LHCN-M2 (cell line): ENCODE measurements at regions not wholly inside any gene's neighbourhood (a gene's known extent, or its start where the extent isn't known, plus 50 kb on each side); places are given as distances from the start of the nearest gene placed in this dataset.

ENCODE experiments used
- DNase-seq: peaks from one replicate; pipeline ENCODE4 v3.0.0-alpha.2; 2012; ENCODE audit warnings: low read depth

DNA sequence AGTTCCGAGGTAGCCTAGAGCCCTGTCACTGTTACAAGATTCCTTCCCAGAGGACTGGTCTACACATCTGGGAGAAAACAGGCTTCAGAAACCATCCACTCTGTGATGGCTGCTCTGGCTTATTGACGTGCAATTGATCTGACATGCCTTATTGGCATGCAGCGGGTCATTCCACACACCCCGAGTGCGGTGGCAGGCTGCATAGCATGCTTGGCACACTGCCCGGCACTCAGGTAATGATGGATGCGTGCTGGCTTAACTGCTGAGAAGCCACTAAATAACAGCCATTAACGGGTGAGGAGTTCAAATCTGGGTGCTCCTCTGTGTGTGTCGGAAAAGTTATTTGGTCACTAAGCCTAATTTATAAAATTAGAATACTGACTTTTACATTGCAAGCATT is 67.9 kb upstream of the CDH4 start:
- no peak for DNase-seq

DNA sequence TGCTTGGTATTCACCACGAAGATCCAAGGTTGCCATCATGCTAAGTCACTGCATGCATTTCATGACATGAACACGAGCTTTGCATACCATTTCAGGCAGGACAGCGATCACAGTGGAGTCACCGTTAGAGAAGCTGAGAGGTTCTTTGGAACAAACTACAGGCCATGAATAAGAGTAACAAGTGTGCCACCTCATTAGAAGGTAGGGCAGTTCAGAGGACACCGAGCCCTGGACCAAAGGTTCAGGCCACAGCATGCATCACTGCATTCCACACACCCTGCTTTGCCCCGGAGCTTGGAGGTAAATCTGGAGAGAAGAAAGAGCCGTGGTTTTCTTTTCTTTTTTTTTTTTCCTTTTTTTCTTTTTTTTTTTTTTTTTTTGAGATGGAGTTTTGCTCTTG is 66.9 kb upstream of the CDH4 start:
- DNase-seq, result peak; percentile 11

DNA sequence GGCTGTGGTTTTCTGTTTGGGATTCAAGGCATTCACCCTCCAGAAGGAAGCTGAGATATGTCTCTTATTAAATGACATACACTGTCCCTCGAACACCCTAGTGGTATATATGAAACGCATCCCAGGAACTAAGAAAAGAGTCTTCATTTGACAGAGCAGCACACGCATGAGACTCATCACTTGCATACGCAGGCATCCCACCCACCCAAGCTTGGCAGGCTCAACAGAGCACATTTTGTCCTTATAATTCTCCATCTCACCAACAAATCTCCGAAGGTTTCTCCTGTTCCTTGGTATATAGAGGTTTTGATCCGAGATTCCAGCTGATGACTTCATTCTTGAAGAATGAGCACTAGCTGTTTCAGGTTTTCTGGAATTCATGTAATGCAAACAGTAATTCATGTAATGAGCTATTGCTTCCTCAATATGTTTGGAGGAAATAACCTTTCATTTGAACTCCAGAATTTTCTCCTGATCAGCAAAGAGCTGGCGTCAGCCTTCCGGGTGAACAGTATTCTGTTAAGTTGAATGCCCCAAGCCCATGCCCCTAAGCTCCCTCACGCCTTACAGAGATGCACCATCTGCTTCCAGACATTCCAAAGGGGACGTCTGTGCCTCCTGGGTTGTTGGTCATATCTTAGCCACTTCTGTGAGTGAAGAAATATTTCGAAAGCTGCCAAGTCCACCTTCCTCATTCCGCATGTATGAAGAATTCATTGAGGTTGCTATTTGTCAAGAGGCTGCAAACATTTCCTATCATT is 66.0 kb upstream of the CDH4 start:
- peak; percentile 98 for DNase-seq

GRCh38 chr20:61186771-61187472 is 65.1 kb upstream of the CDH4 start:
- no peak for DNase-seq

- no peak for DNase-seq
Observed at GRCh38 chr20:61189534-61189933, 62.5 kb upstream of the CDH4 start.

- no peak for DNase-seq
Observed at GRCh38 chr20:61191096-61191495, 61.0 kb upstream of the CDH4 start.

DNA sequence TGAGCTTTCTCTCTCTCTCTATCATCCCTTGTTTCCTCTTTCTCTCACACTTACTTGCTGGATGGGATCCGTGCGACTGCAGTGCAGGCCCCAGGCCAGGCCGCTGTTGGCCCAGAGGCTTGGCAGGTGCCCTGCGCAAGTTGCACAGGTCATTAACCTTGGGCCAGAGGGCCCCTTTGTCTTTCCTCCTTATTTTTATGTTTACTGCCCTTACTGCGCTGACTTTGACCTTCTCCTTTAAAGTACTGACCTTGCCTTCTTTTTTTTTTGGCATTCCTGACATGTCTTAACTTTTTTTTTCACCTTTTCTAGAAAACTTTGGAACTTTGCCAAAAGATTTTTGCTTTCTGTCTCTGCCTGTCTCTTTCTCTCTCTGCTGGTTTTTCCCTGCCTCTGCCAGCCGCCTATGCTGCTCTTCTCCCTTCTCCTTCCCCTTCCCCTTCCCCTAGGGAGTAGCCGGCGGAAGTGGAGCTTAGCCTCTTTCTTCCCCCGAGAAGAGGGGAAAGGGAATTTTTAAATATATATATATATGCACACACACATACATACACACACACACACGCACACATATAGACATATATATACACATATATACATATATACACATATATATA is 59.6 kb upstream of the CDH4 start:
- DNase-seq, result no peak

DNA sequence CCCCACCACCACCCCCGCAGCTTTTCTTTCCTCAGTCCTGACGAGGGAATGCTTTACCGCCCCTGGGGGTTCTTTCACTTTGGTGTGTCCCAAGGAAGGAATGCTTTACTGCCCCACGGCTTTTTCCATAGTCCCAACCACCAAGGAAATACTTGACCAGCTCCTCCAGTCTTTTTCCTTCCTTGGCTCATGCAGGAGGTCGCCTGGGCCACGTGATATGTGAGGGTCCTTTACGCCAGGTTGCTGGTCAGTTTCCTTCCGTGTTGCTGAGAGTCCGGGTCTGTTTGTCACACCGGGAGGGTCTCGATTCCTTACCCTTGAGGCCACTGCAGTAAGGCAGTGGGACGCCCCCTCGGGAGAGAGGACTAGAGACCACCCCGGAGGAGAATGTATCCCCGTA is 58.9 kb upstream of the CDH4 start:
- DNase-seq, result no peak
